ENCODE measurements at regions not wholly inside any gene's neighbourhood (a gene's known extent, or its start where the extent isn't known, plus 50 kb on each side); places are given as distances from the start of the nearest gene placed in this dataset.

DNA sequence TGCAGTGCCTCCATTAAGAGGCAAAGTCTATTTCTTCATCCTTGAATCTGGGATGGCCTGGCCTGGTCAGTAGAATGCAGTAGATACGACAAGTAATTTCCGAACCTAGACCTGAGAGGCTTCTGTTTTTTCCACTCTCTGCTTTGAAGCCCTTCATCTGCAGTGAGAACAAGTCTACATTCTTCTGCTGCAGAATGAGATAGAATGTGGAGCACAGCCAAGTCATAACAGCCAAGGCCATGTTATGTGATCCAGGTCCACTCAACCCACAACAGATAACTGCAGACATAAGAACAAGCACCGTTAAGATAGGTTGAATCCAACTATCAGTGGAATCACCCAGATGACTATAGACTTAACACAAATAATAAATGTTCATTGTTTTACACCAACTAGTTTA lies 1297.7 kb downstream of the C4orf33 start:
- TF ChIP-seq SNAI2 (CRISPR knock-in tag; IDR thresholded peaks at IDR 0.05) (no peak), OSR1 (CRISPR knock-in tag; IDR thresholded peaks at IDR 0.05) (no peak)
- TF ChIP-seq, protein P1, sequence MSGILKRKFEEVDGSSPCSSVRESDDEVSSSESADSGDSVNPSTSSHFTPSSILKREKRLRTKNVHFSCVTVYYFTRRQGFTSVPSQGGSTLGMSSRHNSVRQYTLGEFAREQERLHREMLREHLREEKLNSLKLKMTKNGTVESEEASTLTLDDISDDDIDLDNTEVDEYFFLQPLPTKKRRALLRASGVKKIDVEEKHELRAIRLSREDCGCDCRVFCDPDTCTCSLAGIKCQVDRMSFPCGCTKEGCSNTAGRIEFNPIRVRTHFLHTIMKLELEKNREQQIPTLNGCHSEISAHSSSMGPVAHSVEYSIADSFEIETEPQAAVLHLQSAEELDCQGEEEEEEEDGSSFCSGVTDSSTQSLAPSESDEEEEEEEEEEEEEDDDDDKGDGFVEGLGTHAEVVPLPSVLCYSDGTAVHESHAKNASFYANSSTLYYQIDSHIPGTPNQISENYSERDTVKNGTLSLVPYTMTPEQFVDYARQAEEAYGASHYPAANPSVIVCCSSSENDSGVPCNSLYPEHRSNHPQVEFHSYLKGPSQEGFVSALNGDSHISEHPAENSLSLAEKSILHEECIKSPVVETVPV (CRISPR knock-in tag; IDR thresholded peaks at IDR 0.05): no peak
- ATAC-seq: peak; percentile 66

DNA sequence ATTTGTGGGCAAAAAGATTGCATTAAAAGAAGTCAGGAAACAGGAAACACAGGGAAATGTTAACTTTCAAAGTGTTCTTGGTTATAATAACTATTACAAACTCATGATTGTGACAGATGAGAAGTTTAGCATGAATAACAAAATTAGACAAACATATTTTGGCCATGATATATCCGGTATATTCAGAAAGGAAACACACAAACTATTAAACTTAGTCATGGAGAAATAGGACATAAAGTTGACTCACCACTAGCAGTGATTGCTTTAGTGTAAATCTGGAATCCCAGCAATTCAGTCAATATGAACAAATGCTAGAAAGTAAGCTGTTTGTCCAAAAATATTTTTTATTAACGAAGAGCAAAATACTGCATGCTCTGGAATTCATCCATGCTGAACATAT lies 1299.9 kb downstream of the C4orf33 start:
- ATAC-seq: peak; percentile 93
- TF ChIP-seq RARB (CRISPR knock-in tag; IDR thresholded peaks at IDR 0.05) (no peak), TOX (CRISPR knock-in tag; IDR thresholded peaks at IDR 0.05; ENCODE audit: borderline replicate concordance) (peak; percentile 47; the same call in 1 of the 2 replicates)

DNA sequence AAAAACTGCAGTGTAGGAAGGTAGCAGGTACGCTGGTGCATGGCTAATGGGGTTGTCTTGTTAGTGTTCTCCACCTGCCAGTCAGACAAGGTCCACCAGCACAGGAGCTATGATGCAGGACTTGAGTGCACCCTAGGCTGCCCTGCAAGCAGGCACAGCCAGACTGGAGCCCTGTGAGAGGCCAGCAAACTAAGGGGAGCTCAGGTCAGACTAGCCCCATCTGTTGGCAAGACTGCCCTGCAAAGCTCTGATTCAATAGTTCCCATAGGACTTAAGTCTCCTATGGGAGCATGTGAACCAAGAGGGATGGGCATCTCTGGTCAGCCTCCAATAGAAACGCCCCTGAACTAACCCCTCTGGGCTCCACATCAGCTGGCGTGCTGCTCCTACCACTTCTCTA lies 1307.3 kb downstream of the C4orf33 start:
- TF ChIP-seq, protein P2, sequence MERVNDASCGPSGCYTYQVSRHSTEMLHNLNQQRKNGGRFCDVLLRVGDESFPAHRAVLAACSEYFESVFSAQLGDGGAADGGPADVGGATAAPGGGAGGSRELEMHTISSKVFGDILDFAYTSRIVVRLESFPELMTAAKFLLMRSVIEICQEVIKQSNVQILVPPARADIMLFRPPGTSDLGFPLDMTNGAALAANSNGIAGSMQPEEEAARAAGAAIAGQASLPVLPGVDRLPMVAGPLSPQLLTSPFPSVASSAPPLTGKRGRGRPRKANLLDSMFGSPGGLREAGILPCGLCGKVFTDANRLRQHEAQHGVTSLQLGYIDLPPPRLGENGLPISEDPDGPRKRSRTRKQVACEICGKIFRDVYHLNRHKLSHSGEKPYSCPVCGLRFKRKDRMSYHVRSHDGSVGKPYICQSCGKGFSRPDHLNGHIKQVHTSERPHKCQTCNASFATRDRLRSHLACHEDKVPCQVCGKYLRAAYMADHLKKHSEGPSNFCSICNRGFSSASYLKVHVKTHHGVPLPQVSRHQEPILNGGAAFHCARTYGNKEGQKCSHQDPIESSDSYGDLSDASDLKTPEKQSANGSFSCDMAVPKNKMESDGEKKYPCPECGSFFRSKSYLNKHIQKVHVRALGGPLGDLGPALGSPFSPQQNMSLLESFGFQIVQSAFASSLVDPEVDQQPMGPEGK (CRISPR knock-in tag; IDR thresholded peaks at IDR 0.05; ENCODE audit: borderline replicate concordance): no peak
- TF ChIP-seq ZFP3 (CRISPR knock-in tag; IDR thresholded peaks at IDR 0.05) (no peak), BACH2 (CRISPR knock-in tag; IDR thresholded peaks at IDR 0.05; ENCODE audit: borderline replicate concordance) (no peak), OSR1 (CRISPR knock-in tag; IDR thresholded peaks at IDR 0.05) (no peak), SNAI2 (CRISPR knock-in tag; IDR thresholded peaks at IDR 0.05) (no peak)
- TF ChIP-seq, protein P1 (CRISPR knock-in tag; IDR thresholded peaks at IDR 0.05): no peak
- no peak for ATAC-seq

DNA sequence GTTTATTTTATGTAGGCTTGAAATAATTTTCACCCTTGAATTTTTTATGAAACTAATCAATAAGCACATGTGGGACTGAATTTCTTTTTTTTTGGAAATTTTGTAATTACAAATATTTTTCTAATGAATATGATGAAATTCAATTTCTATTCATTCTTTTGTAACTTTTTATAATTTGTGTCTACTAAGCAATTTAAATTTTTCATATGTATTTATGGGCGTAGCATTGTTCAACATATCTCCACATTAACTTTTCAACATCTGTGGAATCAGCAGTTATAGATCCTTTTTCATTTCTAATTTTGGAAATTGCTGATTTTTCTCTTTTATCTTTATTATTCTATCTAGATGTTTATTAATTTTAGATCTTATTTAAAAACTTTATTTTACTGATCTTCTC lies 1320.3 kb downstream of the C4orf33 start:
- TF ChIP-seq ISL1 (CRISPR knock-in tag; IDR thresholded peaks at IDR 0.05) (no peak), BACH2 (CRISPR knock-in tag; IDR thresholded peaks at IDR 0.05; ENCODE audit: borderline replicate concordance) (no peak), ZNF70 (CRISPR knock-in tag; IDR thresholded peaks at IDR 0.05) (no peak), ZFP3 (CRISPR knock-in tag; IDR thresholded peaks at IDR 0.05) (no peak), TOX (CRISPR knock-in tag; IDR thresholded peaks at IDR 0.05; ENCODE audit: borderline replicate concordance) (no peak), CSDC2 (CRISPR knock-in tag; IDR thresholded peaks at IDR 0.05) (no peak), OSR1 (CRISPR knock-in tag; IDR thresholded peaks at IDR 0.05) (no peak), TCF4 (CRISPR knock-in tag; IDR thresholded peaks at IDR 0.05; ENCODE audit: borderline replicate concordance) (no peak), GLIS3 (CRISPR knock-in tag; IDR thresholded peaks at IDR 0.05) (no peak), RARB (CRISPR knock-in tag; IDR thresholded peaks at IDR 0.05) (no peak), SNAI2 (CRISPR knock-in tag; IDR thresholded peaks at IDR 0.05) (no peak), ZNF8 (CRISPR knock-in tag; IDR thresholded peaks at IDR 0.05) (no peak), ESRRG (CRISPR knock-in tag; IDR thresholded peaks at IDR 0.05) (no peak), ZNF565 (CRISPR knock-in tag; conservative IDR thresholded peaks at IDR 0.05; ENCODE audit: low read depth) (no peak), ARNTL (CRISPR knock-in tag; IDR thresholded peaks at IDR 0.05; ENCODE audit: borderline replicate concordance, low read depth) (no peak), ZFP30 (CRISPR knock-in tag; IDR thresholded peaks at IDR 0.05) (no peak)
- TF ChIP-seq, protein P3, sequence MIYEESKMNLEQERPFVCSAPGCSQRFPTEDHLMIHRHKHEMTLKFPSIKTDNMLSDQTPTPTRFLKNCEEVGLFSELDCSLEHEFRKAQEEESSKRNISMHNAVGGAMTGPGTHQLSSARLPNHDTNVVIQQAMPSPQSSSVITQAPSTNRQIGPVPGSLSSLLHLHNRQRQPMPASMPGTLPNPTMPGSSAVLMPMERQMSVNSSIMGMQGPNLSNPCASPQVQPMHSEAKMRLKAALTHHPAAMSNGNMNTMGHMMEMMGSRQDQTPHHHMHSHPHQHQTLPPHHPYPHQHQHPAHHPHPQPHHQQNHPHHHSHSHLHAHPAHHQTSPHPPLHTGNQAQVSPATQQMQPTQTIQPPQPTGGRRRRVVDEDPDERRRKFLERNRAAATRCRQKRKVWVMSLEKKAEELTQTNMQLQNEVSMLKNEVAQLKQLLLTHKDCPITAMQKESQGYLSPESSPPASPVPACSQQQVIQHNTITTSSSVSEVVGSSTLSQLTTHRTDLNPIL (CRISPR knock-in tag; IDR thresholded peaks at IDR 0.05; ENCODE audit: low read depth): no peak
- TF ChIP-seq, protein P4, sequence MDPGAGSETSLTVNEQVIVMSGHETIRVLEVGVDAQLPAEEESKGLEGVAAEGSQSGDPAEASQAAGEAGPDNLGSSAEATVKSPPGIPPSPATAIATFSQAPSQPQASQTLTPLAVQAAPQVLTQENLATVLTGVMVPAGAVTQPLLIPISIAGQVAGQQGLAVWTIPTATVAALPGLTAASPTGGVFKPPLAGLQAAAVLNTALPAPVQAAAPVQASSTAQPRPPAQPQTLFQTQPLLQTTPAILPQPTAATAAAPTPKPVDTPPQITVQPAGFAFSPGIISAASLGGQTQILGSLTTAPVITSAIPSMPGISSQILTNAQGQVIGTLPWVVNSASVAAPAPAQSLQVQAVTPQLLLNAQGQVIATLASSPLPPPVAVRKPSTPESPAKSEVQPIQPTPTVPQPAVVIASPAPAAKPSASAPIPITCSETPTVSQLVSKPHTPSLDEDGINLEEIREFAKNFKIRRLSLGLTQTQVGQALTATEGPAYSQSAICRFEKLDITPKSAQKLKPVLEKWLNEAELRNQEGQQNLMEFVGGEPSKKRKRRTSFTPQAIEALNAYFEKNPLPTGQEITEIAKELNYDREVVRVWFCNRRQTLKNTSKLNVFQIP (CRISPR knock-in tag; IDR thresholded peaks at IDR 0.05; ENCODE audit: borderline replicate concordance, low read depth): no peak
- no peak for ATAC-seq
